GM12872 (cell line): ENCODE measurements at regions not wholly inside any gene's neighbourhood (a gene's known extent, or its start where the extent isn't known, plus 50 kb on each side); places are given as distances from the start of the nearest gene placed in this dataset.

Experiments
- TF ChIP-seq, protein P1 (sequence below): IDR thresholded peaks from 3 replicates; pipeline ENCODE4 v1.5.1; 2011; ENCODE audit warnings: low read depth, mild to moderate bottlenecking, low read length, moderate library complexity; ENCODE audit not compliant: insufficient read depth

GRCh38 chr10:100672199-100672598, 73.2 kb upstream of the PAX2 start:
- TF ChIP-seq, protein P1, sequence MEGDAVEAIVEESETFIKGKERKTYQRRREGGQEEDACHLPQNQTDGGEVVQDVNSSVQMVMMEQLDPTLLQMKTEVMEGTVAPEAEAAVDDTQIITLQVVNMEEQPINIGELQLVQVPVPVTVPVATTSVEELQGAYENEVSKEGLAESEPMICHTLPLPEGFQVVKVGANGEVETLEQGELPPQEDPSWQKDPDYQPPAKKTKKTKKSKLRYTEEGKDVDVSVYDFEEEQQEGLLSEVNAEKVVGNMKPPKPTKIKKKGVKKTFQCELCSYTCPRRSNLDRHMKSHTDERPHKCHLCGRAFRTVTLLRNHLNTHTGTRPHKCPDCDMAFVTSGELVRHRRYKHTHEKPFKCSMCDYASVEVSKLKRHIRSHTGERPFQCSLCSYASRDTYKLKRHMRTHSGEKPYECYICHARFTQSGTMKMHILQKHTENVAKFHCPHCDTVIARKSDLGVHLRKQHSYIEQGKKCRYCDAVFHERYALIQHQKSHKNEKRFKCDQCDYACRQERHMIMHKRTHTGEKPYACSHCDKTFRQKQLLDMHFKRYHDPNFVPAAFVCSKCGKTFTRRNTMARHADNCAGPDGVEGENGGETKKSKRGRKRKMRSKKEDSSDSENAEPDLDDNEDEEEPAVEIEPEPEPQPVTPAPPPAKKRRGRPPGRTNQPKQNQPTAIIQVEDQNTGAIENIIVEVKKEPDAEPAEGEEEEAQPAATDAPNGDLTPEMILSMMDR, result no peak

GRCh38 chr10:100677290-100677945, 68.0 kb upstream of the PAX2 start:
- TF ChIP-seq, protein P1, result no peak

GRCh38 chr10:100679327-100679726, 66.1 kb upstream of the PAX2 start:
- TF ChIP-seq, protein P1, result no peak

- TF ChIP-seq, protein P1, result no peak
Measured at GRCh38 chr10:100683004-100683403, 62.4 kb upstream of the PAX2 start.

GRCh38 chr10:100683545-100684300, 61.7 kb upstream of the PAX2 start:
- TF ChIP-seq, protein P1, result no peak

GRCh38 chr10:100684688-100685235, 60.6 kb upstream of the PAX2 start:
- TF ChIP-seq, protein P1, result no peak

- TF ChIP-seq, protein P1, result no peak
Measured at GRCh38 chr10:100685331-100685730, 60.1 kb upstream of the PAX2 start.
